Stimulated activated CD8-positive, alpha-beta memory T cell treated with anti-CD3 and anti-CD28 coated beads, Interleukin-15, amount 100 ng/mL, for 24 hours (primary cell): ENCODE measurements at regions not wholly inside any gene's neighbourhood (a gene's known extent, or its start where the extent isn't known, plus 50 kb on each side); places are given as distances from the start of the nearest gene placed in this dataset.

Experiments used
- DNase-seq: peaks from one replicate; pipeline ENCODE4 v3.0.0-alpha.2; 2020; ENCODE audit warnings: low read depth

DNA sequence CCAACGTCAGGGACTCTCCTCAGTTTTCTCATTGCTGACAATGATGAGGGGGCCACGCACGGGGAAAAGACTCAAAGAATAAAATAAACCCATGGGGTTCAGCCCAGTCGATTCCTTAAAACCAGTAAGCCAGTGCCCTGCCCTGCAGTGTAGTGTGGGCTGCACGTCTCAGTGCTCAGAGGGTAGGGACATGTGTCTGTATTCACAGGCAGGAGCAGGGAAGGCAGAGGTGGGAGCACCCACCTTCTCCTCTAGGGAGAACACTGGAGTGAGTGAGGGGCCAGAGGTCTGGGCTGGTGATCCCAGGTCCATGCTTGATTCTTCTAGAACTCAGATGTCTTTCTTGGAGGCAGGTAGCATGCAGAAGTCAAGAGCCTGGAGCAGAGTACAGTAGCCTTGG, 303.6 kb downstream of the MATN1 start:
- DNase-seq = no peak

DNA sequence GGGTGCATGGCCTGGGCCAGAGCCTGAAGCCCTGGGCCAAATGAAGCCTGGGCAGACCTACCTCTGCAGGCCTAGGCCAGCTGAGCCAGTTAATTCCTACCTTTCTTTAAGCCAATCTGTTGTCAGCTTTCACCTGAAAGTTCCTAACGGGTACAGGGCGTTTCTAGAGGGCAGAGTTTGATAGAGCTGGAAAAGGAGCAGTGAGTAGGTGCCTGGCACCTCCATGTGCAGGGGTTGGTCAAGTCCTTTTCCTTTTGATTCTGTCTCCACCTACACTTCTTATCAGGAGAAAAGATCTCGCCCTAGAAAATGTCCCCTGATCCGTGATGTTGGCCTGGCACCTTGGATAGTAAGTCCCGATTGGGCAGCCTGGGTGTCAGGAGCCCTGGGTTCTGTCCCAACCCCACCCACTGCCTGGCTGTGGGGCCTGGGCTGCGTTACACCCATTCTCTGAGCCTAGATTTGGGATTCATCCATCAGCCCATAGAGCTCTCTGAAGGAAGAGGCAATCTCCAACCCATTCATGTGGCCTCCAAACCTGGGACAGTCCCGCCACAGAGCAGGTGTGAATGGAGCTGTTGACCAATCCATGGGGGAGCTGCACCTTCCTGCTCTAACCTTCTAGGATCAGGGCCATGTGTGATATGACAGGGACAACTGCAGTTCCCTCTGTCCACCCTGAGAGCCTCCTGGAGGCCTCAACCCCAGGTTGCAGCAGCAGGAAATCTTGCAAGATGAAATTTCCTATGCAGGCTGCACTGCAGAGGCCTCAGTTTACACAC, 304.3 kb downstream of the MATN1 start:
- DNase-seq = no peak

GRCh38 chr1:30418061-30418938, 305.1 kb downstream of the MATN1 start:
- DNase-seq = no peak

DNA sequence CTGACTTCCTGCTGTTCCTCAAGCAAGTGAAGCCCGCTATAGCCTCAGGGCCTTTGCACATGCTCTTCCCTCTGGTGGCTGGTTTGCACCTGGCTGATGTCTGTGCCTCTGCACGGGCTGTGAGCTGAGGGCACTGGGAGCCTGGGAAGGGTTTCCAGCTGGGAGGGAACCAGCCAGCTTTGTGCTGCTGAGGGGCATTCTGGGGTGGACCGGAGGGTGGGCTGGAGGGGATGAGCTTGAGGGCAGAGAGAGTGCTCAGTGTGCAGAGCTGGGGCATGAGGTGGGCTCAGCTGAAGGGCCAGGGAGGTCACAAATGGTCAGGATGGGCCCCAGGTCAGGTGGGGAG, 305.7 kb downstream of the MATN1 start:
- no peak for DNase-seq

DNA sequence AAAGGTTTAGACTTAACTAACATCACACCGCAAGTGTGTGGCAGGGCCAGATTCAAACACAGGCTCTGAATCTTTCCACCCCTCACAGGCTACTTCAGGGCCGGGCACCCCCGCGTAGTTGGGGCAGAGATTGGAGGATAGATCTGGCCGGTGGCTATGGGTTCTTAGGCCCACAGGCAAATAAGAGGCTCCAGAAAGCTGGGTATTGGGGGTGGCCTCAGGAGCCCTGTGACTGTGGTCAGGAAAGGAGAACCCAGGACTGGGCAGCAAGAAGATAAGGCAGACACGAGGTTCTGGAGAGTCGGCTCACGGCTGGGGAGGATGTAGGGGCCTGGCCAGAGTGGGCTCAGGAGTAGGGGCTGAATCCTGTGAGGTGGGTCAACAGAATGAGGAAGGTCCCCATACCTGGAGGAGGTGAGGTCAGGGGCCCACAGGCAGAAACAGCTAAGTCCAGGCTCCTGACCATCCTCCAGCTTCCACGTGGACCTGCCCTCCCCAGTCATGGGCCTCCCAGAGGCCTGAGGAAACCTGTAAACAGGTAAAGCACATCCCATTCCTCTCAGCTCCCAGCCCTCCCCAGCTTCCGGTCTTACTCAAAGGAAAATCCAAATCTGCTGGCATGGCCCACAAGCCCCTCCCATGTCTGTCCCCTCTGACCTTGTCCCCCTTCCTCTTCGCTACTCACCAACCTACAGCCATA, 306.2 kb downstream of the MATN1 start:
- no peak for DNase-seq

DNA sequence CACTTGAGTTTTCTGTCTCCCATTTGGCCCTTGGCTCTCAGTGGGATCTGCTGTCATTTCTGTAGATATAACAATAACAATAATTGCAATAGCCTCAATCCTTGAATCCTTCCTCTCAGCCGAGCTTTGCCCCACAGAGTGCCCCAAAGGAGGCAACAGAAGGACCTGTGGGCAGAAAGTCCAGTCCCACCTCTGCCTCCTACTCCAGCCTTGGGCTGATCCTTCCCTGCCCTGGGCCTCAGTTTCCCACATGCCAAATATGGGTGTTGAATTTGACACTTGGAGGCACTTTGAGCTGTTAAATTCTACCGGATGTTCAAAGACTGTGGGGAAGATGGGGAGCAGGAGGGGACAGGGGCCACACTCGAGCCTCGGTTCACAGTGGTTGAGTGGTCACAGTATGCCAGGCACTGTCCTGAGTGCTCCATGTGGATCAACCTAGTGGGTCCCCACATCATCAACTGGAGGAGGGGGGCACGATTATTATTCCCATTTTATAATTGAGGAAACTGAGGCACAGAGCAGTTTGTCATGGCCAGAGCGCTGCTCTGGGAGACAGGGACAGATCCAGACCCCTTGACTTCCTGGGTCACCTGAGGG, 307.1 kb downstream of the MATN1 start:
- no peak for DNase-seq

DNA sequence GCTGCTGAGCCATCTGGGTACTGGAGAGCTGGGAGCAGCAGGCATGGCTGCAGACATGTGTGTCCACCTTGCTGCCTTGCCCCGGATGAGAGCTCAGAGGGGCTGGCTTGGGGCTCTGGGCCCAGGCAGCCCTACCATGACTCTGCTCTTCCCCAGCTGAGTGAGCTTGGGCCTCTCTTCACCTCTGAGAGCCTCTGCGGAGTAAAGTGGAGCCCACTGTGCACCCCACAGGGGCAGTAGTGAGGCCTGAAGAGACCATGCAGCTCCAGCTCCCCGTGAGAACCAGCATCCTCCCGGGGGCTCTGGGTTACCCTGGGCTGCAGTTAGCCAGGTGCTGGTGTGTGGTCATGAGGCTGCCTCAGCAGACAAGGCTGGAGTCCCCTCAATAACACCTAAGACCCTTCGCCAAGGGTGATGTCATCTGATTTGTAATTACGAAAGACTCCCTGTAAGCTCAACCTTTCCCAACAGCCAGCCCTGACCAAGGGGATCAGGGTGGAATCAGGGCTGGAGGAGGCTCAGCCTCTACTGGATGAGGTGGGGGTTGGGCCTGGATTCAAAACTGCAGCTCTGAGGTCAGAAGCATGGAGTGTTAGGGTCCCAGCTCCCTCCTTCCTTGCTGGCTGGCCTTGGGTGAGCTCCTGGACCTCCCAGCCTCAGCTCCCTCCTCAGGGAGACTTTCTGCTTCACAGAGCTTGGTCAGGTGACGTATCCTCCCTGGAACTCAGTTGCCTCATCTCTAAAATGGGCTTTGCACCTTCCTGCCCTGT, 308.0 kb downstream of the MATN1 start:
- no peak for DNase-seq

DNA sequence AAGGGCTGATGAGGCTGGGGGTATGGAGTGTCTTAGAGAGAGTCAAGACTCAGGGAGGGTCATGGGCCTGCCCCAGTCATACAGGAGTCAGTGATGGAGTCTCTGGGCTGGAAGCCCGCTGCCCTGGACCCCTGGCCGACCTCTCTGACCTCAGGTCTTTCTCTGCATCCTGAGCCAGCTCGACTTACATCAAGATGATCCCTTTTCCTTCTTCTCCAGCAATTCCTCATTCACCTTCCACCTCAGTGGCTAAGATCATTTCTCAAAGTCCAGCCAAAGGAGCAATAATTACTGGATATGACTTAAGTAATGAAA, 308.6 kb downstream of the MATN1 start:
- DNase-seq = no peak

GRCh38 chr1:30414086-30414850, 309.1 kb downstream of the MATN1 start:
- DNase-seq = no peak

DNA sequence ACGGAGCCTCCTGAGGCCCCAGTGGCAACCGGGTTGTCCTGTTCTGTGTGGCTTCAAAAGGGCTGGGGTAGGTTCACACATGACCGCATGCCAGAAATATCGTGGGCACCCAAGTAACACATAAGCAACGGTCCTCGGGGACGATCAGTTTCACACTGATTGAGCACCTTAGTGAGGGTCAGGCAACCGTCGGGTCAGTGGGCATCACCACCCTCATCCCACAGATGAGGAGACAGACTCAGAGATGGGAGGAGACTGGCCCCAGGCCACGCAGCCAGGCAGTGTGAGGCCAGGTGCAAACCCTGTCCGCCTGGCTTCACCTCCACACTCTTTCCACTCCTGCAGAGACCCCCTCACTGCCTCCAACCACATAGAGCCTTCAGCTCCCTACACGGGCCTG, 309.8 kb downstream of the MATN1 start:
- no peak for DNase-seq

GRCh38 chr1:30413111-30413440, 310.3 kb downstream of the MATN1 start:
- no peak for DNase-seq

GRCh38 chr1:30412241-30413110, 310.9 kb downstream of the MATN1 start:
- no peak for DNase-seq

GRCh38 chr1:30411206-30411605, 312.2 kb downstream of the MATN1 start:
- no peak for DNase-seq

DNA sequence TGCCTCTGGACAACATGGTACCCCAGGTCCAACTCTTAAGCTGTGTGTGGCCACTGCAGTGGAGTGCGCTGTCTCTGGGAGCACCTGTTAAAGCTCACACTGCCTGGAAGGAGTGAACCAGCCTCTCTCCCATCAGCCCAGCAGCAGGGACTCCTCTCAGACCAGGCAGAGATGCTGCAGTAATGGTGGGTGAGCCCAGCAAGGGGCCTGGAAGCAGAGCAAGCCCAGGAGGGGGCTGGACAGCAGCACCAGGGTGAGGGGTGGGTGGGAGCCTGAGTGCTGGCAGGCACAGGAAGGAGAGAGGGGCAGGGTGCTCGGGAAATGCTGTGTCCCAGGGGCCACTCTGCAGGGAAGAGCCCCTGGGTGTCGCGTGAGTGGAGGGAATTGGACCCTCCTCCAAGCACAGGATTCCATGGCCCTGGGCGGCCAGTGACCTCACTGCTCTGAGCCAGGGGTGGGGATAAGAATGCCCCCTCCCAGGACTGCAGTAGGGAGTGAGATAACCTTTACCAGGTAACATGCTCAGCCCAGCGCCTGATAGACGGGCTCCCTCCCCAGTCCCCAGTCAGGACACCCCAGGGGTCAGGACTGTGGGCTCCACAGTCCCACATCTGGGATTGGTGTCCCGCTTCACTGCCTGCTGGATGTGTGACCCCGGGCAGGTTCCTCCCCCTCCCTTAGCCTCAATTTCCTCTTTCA, 313.1 kb downstream of the MATN1 start:
- no peak for DNase-seq

DNA sequence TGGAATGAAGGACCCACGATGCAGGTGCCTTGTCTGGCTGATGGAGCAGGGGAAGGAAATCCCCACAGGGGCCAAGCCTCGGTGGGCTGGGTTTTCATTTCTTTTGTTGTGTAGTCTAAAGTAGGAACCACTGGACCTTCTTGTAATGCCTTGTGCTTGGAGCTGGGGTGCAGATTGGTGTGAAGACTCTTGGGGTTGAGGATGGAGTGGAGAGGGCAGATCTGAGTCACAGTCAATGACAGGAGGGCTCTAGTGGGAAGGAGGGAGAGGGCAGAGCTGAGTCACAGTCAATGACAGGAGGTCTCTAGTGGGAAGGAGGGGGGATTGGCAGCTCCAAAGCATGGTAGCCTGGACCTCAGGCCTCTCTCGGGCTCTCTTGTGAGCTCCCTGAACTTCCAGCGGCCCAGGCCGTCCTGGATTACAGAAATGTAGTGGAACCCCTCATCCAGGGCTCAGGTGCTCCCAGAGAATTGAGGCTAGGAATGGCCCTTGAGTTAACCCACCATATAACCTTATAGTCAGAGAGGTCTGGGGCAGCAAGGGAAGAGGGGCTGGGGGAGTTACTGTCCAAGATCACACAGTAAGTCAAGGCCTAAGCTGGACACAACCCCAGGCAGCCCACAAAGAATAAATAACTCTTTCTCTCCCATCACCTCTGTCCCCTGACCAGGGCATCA, 313.8 kb downstream of the MATN1 start:
- no peak for DNase-seq

GRCh38 chr1:30407865-30408580, 315.4 kb downstream of the MATN1 start:
- no peak for DNase-seq

- DNase-seq = no peak
Measured at GRCh38 chr1:30406996-30407864, 316.2 kb downstream of the MATN1 start.
